Hepatocyte (in vitro differentiated cells): ENCODE measurements at regions not wholly inside any gene's neighbourhood (a gene's known extent, or its start where the extent isn't known, plus 50 kb on each side); places are given as distances from the start of the nearest gene placed in this dataset.
"Not testable (repeated sequence)": the region's sequence is repeated elsewhere in the genome, so short reads cannot be mapped to it uniquely, and the experiment has no call there.

Experiments
- DNase-seq: peaks from one replicate; pipeline ENCODE4 v3.0.0-alpha.2; 2016; ENCODE audit warnings: low spot score
- H2AFZ ChIP-seq: fragments of 200-600 bp; sonication (generic); 2 replicates; pipeline ENCODE4 v1.6.0; 2016; ENCODE audit warnings: antibody characterized with exemption, mild to moderate bottlenecking
- H3K27ac ChIP-seq: fragments of 200-600 bp; sonication (generic); 2 replicates; pipeline ENCODE4 v1.5.1; 2016; ENCODE audit warnings: mild to moderate bottlenecking
- H3K27me3 ChIP-seq: fragments of 200-600 bp; sonication (generic); 2 replicates; pipeline ENCODE4 v1.6.1; 2016
- H3K36me3 ChIP-seq: fragments of 200-600 bp; sonication (generic); replicated peaks from 2 replicates; pipeline ENCODE4 v1.5.1; 2016; ENCODE audit warnings: low read depth; ENCODE audit not compliant: insufficient read depth
- H3K4me1 ChIP-seq: fragments of 200-600 bp; sonication (generic); 2 replicates; pipeline ENCODE4 v1.5.1; 2016; ENCODE audit warnings: mild to moderate bottlenecking, moderate library complexity; ENCODE audit not compliant: insufficient read depth
- H3K4me2 ChIP-seq: fragments of 200-600 bp; sonication (generic); 2 replicates; pipeline ENCODE4 v1.6.0; 2016
- H3K4me3 ChIP-seq: fragments of 200-600 bp; sonication (generic); 2 replicates; pipeline ENCODE4 v1.5.1; 2016; ENCODE audit warnings: mild to moderate bottlenecking
- H3K79me2 ChIP-seq: fragments of 200-600 bp; sonication (generic); 2 replicates; pipeline ENCODE4 v1.6.0; 2017; ENCODE audit warnings: mild to moderate bottlenecking
- H3K9me2 ChIP-seq: fragments of 200-600 bp; sonication (generic); replicated peaks from 2 replicates; pipeline ENCODE4 v1.6.0; 2017; ENCODE audit warnings: mild to moderate bottlenecking; ENCODE audit not compliant: insufficient read depth
- H3K9me3 ChIP-seq: fragments of 200-600 bp; sonication (generic); 2 replicates; pipeline ENCODE4 v1.5.1; 2016; ENCODE audit warnings: low read depth, mild to moderate bottlenecking
- H4K20me1 ChIP-seq: fragments of 200-600 bp; sonication (generic); 2 replicates; pipeline ENCODE4 v1.6.0; 2016; ENCODE audit warnings: mild to moderate bottlenecking; ENCODE audit not compliant: insufficient read depth, poor library complexity, severe bottlenecking
- CTCF ChIP-seq: fragments of 200-600 bp; sonication (generic); IDR thresholded peaks from 2 replicates; pipeline ENCODE4 v1.5.1; 2016; ENCODE audit warnings: antibody characterized with exemption, mild to moderate bottlenecking; ENCODE audit not compliant: poor library complexity
- EZH2 ChIP-seq: fragments of 200-600 bp; sonication (generic); IDR thresholded peaks from 2 replicates; pipeline ENCODE4 v1.6.1; 2016; ENCODE audit warnings: antibody characterized with exemption, mild to moderate bottlenecking, borderline replicate concordance
- EZH2phosphoT487 ChIP-seq: fragments of 200-600 bp; sonication (generic); IDR thresholded peaks from one replicate; pipeline ENCODE4 v1.6.1; 2018; ENCODE audit warnings: antibody characterized with exemption, mild to moderate bottlenecking, low read depth, moderate library complexity; ENCODE audit not compliant: unreplicated experiment, severe bottlenecking
- WGBS: methylation state at CpG from one replicate; pipeline ENCODE4 v1.1.6; 2016; ENCODE audit warnings: low lambda C conversion rate; ENCODE audit errors: missing lambda C conversion rate; 5-methylcytosine and 5-hydroxymethylcytosine counted together

GRCh38 chr14:105653921-105654320, 127.5 kb downstream of the TMEM121 start:
- not testable (repeated sequence) for H3K27me3 ChIP-seq, H3K4me1 ChIP-seq, H3K9me3 ChIP-seq, H2AFZ ChIP-seq, H3K4me2 ChIP-seq, H3K36me3 ChIP-seq, H3K9me2 ChIP-seq, H3K27ac ChIP-seq, H3K4me3 ChIP-seq, H3K79me2 ChIP-seq, H4K20me1 ChIP-seq, DNase-seq
- WGBS, result 81% methylated on average over 8 of the region's 9 CpGs

GRCh38 chr14:105659255-105659654, 132.9 kb downstream of the TMEM121 start:
- H3K4me3 ChIP-seq, H3K9me3 ChIP-seq, H3K27ac ChIP-seq, H3K36me3 ChIP-seq, H3K79me2 ChIP-seq, H3K4me1 ChIP-seq, H2AFZ ChIP-seq, DNase-seq, H4K20me1 ChIP-seq, H3K9me2 ChIP-seq, H3K27me3 ChIP-seq, H3K4me2 ChIP-seq: not testable (repeated sequence)
- 80% methylated on average over 2 of the region's 2 CpGs for WGBS

GRCh38 chr14:105659935-105660527, 133.6 kb downstream of the TMEM121 start:
- H4K20me1 ChIP-seq, result no peaks in the 10 kb centered on the region
- WGBS, result 88% methylated on average over 9 of the region's 9 CpGs
- DNase-seq, result no peak
- H3K4me1 ChIP-seq, result no peaks in the 10 kb centered on the region
- no peak for TF ChIP-seq CTCF
- TF ChIP-seq EZH2phosphoT487, result no peak
- no peak for TF ChIP-seq EZH2
- no peaks in the 10 kb centered on the region for H3K9me3 ChIP-seq
- no peak overlapping the region for H3K4me2 ChIP-seq
- no peaks in the 10 kb centered on the region for H3K9me2 ChIP-seq
- H3K27ac ChIP-seq, result no peak overlapping the region
- no peaks in the 10 kb centered on the region for H3K36me3 ChIP-seq
- H3K4me3 ChIP-seq, result no peak overlapping the region
- no peaks in the 10 kb centered on the region for H3K79me2 ChIP-seq
- no peak overlapping the region for H2AFZ ChIP-seq
- no peaks in the 10 kb centered on the region for H3K27me3 ChIP-seq

GRCh38 chr14:105660816-105661531, 134.6 kb downstream of the TMEM121 start:
- Histone ChIP-seq H3K9me2 (no peaks in the 10 kb centered on the region), H3K4me3 (no peak overlapping the region), H3K9me3 (no peaks in the 10 kb centered on the region), H4K20me1 (no peaks in the 10 kb centered on the region), H3K4me2 (no peak overlapping the region), H3K27me3 (no peaks in the 10 kb centered on the region), H3K27ac (no peak overlapping the region), H3K36me3 (no peaks in the 10 kb centered on the region), H3K4me1 (no peaks in the 10 kb centered on the region), H2AFZ (no peak overlapping the region), H3K79me2 (no peaks in the 10 kb centered on the region)
- TF ChIP-seq EZH2 (no peak), EZH2phosphoT487 (no peak), CTCF (no peak)
- no peak for DNase-seq
- WGBS, result 84% methylated on average over 5 of the region's 11 CpGs

GRCh38 chr14:105662043-105662442, 135.7 kb downstream of the TMEM121 start:
- H3K36me3 ChIP-seq, H4K20me1 ChIP-seq, H3K27me3 ChIP-seq, H3K4me1 ChIP-seq, H3K9me3 ChIP-seq, H3K4me2 ChIP-seq, H3K79me2 ChIP-seq, H3K4me3 ChIP-seq, DNase-seq, H3K27ac ChIP-seq, H3K9me2 ChIP-seq, H2AFZ ChIP-seq: not testable (repeated sequence)
- WGBS, result 72% methylated on average over 11 of the region's 11 CpGs

- H3K4me2 ChIP-seq, H3K4me1 ChIP-seq, H3K27ac ChIP-seq, H3K36me3 ChIP-seq, H3K4me3 ChIP-seq, DNase-seq, H3K27me3 ChIP-seq, H4K20me1 ChIP-seq, H3K79me2 ChIP-seq, H2AFZ ChIP-seq, H3K9me3 ChIP-seq, H3K9me2 ChIP-seq: not testable (repeated sequence)
- 80% methylated on average over 10 of the region's 12 CpGs for WGBS
These were observed 136.2 kb downstream of the TMEM121 start for GRCh38 chr14:105662592-105662991.

GRCh38 chr14:105663323-105663722, 136.9 kb downstream of the TMEM121 start:
- not testable (repeated sequence) for H3K4me3 ChIP-seq, H2AFZ ChIP-seq, DNase-seq, H3K27me3 ChIP-seq, H4K20me1 ChIP-seq, H3K9me2 ChIP-seq, H3K27ac ChIP-seq, H3K36me3 ChIP-seq, H3K4me1 ChIP-seq, H3K4me2 ChIP-seq, H3K9me3 ChIP-seq, H3K79me2 ChIP-seq
- 84% methylated on average over 15 of the region's 23 CpGs for WGBS
